Panc1 (cell line): ENCODE measurements at regions not wholly inside any gene's neighbourhood (a gene's known extent, or its start where the extent isn't known, plus 50 kb on each side); places are given as distances from the start of the nearest gene placed in this dataset.

Experiments
- ATAC-seq: fragments of 200-7000 bp; cut with Tn5 transposase; 2 replicates; pipeline ENCODE4 v1.9.1; 2020; ENCODE audit warnings: mild to moderate bottlenecking, moderate library complexity
- BruUV-seq: library from RNA; stranded (reverse); fragments of 400-500 nt; replicated peaks from 2 replicates; lab custom pipeline; 2021; lab: Mats Ljungman, UMichigan
- CTCF ChIA-PET: fragments of 300-600 bp; sonication (Branson Sonifier 250); formaldehyde crosslinking; loops from one replicate; lab custom pipeline; 2022; ENCODE audit warnings: antibody characterized with exemption; lab: Charles Lee
- POLR2A ChIA-PET: fragments of 300-600 bp; sonication (Branson Sonifier 250); formaldehyde crosslinking; loops from one replicate; lab custom pipeline; 2022; ENCODE audit warnings: antibody characterized with exemption; lab: Charles Lee
- DNase-seq: peaks from one replicate; pipeline ENCODE4 v3.0.0-alpha.2; 2010; ENCODE audit warnings: low read depth, low spot score
- H3K27ac ChIP-seq: 2 replicates; pipeline ENCODE4 v1.5.1; 2011; ENCODE audit warnings: mild to moderate bottlenecking, low read length, inconsistent platforms
- H3K27me3 ChIP-seq: fragments of 200-500 bp; sonication (Bioruptor generic); 2 replicates; pipeline ENCODE4 v1.6.0; 2014; ENCODE audit warnings: low read length, inconsistent platforms; ENCODE audit not compliant: control insufficient read depth, insufficient read depth
- H3K36me3 ChIP-seq: fragments of 200-500 bp; sonication (Bioruptor generic); 2 replicates; pipeline ENCODE4 v1.5.1; 2014; ENCODE audit warnings: inconsistent platforms, mild to moderate bottlenecking, low read length, moderate library complexity; ENCODE audit not compliant: control insufficient read depth, insufficient read depth
- H3K4me1 ChIP-seq: 2 replicates; pipeline ENCODE4 v1.5.1; 2011; ENCODE audit warnings: inconsistent platforms, mild to moderate bottlenecking, low read length, moderate library complexity; ENCODE audit not compliant: control insufficient read depth, insufficient read depth
- H3K4me3 ChIP-seq, 2 experiments: 2 replicates each; pipeline ENCODE4 v1.5.1; 2011 to 2012; ENCODE audit warnings: low read depth in 2 of 2, low read length in 2 of 2, mild to moderate bottlenecking in 2 of 2, inconsistent platforms in 1 of 2, moderate library complexity in 1 of 2
- H3K9me3 ChIP-seq: fragments of 200-500 bp; sonication (Bioruptor generic); 2 replicates; pipeline ENCODE4 v1.5.1; 2014; ENCODE audit warnings: low read depth, mild to moderate bottlenecking, inconsistent platforms, low read length, moderate library complexity; ENCODE audit not compliant: control insufficient read depth, insufficient read depth
- POLR2AphosphoS5 ChIP-seq: IDR thresholded peaks from 2 replicates; pipeline ENCODE4 v1.6.1; 2012; ENCODE audit warnings: mild to moderate bottlenecking, low read depth, low read length, moderate library complexity
- SIN3A ChIP-seq: IDR thresholded peaks from 2 replicates; pipeline ENCODE4 v1.6.1; 2012; ENCODE audit warnings: low read depth, mild to moderate bottlenecking, low read length, moderate library complexity, borderline replicate concordance; ENCODE audit not compliant: insufficient read depth
- TCF7L2 ChIP-seq: IDR thresholded peaks from 2 replicates; pipeline ENCODE4 v1.6.1; 2011; ENCODE audit warnings: mild to moderate bottlenecking, low read depth, low read length, inconsistent platforms
- in situ Hi-C: cut with HindIII; loops from 2 replicates; pipeline ENCODE4 v1.10.0; 2016; ENCODE audit warnings: low sequenced_read_pairs, low pct_unique_long_range_greater_than_20kb
- intact Hi-C: fragments of 100-400 bp; cut with micrococcal nuclease; formaldehyde crosslinking; loops from one replicate; pipeline ENCODE4 v1.10.0; 2022; ENCODE audit not compliant: unreplicated experiment
- TF ChIP-seq, protein P1 (sequence below): fragments of 450-650 bp; IDR thresholded peaks from 2 replicates; pipeline ENCODE4 v1.5.1; 2017; ENCODE audit warnings: mild to moderate bottlenecking
- TF ChIP-seq, protein P2 (sequence below), 2 experiments: IDR thresholded peaks; 2 replicates each; pipeline ENCODE4 v1.6.1; 2011 to 2012; ENCODE audit warnings: low read depth in 2 of 2, control low read depth in 1 of 2, low read length in 1 of 2, mild to moderate bottlenecking in 1 of 2, moderate library complexity in 1 of 2; ENCODE audit not compliant: insufficient read depth in 1 of 2

DNA sequence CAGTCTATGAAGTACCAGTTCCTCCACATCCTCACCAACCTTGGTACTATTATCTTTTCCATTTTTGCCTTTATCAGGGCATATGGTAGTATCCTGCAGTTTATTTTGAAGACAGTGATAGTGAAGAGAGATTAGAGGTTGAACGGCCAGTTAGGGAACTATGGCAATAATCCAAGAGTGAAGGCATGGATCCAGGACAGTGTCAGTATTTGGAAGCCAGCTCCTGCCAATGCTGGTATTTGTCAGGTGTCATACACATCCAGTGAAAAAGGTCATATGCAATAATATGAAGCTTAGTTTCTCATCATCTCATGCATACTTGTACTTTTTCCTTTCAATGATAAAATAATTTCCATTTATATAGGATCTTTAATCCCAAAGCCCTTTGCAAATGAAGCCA, 56.8 kb upstream of the KCNMB2 start:
- ChIA-PET POLR2A (no interaction called here), CTCF (no interaction called here)
- ATAC-seq (no peak), DNase-seq (no peak)
- in situ Hi-C loops (no loop called here), intact Hi-C loops (no loop called here)
- no peak for TF ChIP-seq SIN3A
- TF ChIP-seq TCF7L2: no peak
- TF ChIP-seq, protein P1, sequence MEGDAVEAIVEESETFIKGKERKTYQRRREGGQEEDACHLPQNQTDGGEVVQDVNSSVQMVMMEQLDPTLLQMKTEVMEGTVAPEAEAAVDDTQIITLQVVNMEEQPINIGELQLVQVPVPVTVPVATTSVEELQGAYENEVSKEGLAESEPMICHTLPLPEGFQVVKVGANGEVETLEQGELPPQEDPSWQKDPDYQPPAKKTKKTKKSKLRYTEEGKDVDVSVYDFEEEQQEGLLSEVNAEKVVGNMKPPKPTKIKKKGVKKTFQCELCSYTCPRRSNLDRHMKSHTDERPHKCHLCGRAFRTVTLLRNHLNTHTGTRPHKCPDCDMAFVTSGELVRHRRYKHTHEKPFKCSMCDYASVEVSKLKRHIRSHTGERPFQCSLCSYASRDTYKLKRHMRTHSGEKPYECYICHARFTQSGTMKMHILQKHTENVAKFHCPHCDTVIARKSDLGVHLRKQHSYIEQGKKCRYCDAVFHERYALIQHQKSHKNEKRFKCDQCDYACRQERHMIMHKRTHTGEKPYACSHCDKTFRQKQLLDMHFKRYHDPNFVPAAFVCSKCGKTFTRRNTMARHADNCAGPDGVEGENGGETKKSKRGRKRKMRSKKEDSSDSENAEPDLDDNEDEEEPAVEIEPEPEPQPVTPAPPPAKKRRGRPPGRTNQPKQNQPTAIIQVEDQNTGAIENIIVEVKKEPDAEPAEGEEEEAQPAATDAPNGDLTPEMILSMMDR: no peak
- TF ChIP-seq, protein P2, sequence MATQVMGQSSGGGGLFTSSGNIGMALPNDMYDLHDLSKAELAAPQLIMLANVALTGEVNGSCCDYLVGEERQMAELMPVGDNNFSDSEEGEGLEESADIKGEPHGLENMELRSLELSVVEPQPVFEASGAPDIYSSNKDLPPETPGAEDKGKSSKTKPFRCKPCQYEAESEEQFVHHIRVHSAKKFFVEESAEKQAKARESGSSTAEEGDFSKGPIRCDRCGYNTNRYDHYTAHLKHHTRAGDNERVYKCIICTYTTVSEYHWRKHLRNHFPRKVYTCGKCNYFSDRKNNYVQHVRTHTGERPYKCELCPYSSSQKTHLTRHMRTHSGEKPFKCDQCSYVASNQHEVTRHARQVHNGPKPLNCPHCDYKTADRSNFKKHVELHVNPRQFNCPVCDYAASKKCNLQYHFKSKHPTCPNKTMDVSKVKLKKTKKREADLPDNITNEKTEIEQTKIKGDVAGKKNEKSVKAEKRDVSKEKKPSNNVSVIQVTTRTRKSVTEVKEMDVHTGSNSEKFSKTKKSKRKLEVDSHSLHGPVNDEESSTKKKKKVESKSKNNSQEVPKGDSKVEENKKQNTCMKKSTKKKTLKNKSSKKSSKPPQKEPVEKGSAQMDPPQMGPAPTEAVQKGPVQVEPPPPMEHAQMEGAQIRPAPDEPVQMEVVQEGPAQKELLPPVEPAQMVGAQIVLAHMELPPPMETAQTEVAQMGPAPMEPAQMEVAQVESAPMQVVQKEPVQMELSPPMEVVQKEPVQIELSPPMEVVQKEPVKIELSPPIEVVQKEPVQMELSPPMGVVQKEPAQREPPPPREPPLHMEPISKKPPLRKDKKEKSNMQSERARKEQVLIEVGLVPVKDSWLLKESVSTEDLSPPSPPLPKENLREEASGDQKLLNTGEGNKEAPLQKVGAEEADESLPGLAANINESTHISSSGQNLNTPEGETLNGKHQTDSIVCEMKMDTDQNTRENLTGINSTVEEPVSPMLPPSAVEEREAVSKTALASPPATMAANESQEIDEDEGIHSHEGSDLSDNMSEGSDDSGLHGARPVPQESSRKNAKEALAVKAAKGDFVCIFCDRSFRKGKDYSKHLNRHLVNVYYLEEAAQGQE (IDR thresholded peaks at IDR 0.05; ENCODE audit: insufficient read depth in 1 of 2, low read depth in 2 of 2, low read length in 1 of 2): no peak
- TF ChIP-seq POLR2AphosphoS5: no peak
- no peak overlapping the region for H3K27ac ChIP-seq
- no peak overlapping the region for H3K4me3 ChIP-seq
- no TSS peak for BruUV-seq
- H3K36me3 ChIP-seq: no peaks in the 10 kb centered on the region
- no peaks in the 10 kb centered on the region for H3K4me1 ChIP-seq
- H3K27me3 ChIP-seq: peaks cover 5% of the 10 kb centered on the region; the same call in 1 of the 2 replicates
- H3K9me3 ChIP-seq: no peaks in the 10 kb centered on the region

DNA sequence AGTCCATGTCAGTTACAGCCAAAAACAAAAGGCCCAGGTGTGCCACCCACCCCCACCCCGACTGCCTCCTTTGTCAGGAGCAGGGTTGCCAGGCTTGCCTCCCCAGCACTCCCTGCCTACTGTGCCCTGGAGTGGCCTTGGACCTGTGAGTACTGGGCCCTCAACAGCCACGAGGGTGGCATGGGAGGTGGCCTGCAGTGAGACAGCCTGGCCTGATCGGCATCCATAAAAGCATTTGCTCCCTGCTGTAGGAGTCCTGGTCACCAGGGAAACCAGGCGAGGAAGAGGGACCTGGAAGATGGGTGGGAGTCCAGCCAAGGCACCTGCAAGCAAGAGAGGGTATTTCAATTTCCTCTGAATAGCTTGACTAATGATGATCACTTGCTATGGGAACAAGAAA, 56.4 kb upstream of the KCNMB2 start:
- Histone ChIP-seq H3K36me3 (no peaks in the 10 kb centered on the region), H3K9me3 (no peaks in the 10 kb centered on the region), H3K4me1 (no peaks in the 10 kb centered on the region), H3K27me3 (peaks cover 5% of the 10 kb centered on the region; the same call in 1 of the 2 replicates), H3K27ac (no peak overlapping the region), H3K4me3 (no peak overlapping the region)
- TF ChIP-seq SIN3A: no peak
- TF ChIP-seq POLR2AphosphoS5: no peak
- no peak for TF ChIP-seq TCF7L2
- TF ChIP-seq, protein P1: no peak
- TF ChIP-seq, protein P2 (IDR thresholded peaks at IDR 0.05; ENCODE audit: insufficient read depth in 1 of 2, low read depth in 2 of 2, low read length in 1 of 2): no peak
- intact Hi-C loops: no loop called here
- CTCF ChIA-PET: no interaction called here
- POLR2A ChIA-PET: no interaction called here
- no TSS peak for BruUV-seq
- in situ Hi-C loops: no loop called here
- ATAC-seq: no peak
- DNase-seq: no peak
